ENCODE measurements at regions not wholly inside any gene's neighbourhood (a gene's known extent, or its start where the extent isn't known, plus 50 kb on each side); places are given as distances from the start of the nearest gene placed in this dataset.

DNA sequence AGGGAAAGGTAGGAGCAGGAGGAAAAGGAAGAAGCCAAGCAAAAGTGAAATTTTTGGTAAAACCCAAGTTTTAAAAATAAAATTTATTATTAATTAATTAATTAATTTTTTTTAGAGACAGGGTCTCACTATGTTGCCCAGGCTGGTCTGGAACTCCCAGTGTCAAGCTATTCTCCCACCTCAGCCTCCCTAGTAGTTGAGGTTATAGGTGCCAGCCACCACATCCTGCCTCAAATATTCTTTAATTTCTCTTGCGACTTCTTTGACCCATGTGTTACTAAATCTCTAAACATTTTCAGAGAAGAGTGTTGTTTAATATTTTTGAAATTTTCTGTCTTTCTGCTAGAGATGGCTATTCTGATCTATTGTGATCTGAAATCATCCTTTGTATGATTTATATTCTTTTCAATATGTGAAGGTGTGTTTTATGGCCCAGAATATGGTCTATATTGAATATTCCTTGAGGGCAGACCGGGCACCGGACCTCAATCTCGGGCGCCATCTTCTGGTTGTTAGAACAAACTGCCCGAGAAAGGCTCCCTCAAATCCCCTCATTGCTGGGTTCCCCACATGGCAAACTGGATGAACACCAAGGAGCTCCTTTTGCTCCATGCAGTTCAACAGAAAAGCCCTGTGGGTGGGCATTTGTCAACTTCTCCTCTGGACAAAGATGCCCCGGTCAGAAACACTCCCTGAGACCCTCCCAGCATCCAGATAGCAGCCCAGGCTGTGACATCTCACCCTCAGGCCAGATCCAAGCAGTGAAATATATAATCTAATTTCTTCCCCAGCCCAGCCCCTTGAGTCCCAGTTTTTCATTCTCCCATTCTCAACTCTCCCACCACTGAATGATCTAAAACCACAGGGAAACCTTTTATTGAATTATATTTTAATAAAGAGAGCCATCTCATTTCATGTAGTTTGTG is 110.5 kb downstream of the ASCL4 start:
- TF ChIP-seq EZH2 (IDR thresholded peaks at IDR 0.05; ENCODE audit: borderline replicate concordance, insufficient read depth, low read depth, low read length, poor library complexity, severe bottlenecking) (no peak), CTCF (IDR thresholded peaks at IDR 0.05) (peak; percentile 86)
